ENCODE measurements at regions not wholly inside any gene's neighbourhood (a gene's known extent, or its start where the extent isn't known, plus 50 kb on each side); places are given as distances from the start of the nearest gene placed in this dataset.

- DNase-seq (ENCODE audit: low spot score) (no peak), ATAC-seq (no peak)
- no peak overlapping the region for H3K4me2 ChIP-seq
- H3K4me3 ChIP-seq, result no peak overlapping the region
- Mint-ChIP-seq H3K4me3 (no peak overlapping the region), H3K36me3 (ENCODE audit: low read depth) (no peaks in the 10 kb centered on the region), H3K27ac (no peak overlapping the region), H3K4me1 (no peaks in the 10 kb centered on the region), H3K9me3 (no peaks in the 10 kb centered on the region), H3K27me3 (ENCODE audit: insufficient read depth, low read depth, poor library complexity) (no peaks in the 10 kb centered on the region)
- no peaks in the 10 kb centered on the region for H3K27me3 ChIP-seq (ENCODE audit: insufficient read depth)
- no peaks in the 10 kb centered on the region for H4K20me1 ChIP-seq (replicated peaks; ENCODE audit: insufficient read depth)
- H3K9me2 ChIP-seq (ENCODE audit: insufficient read depth), result peaks cover 12% of the 10 kb centered on the region
- H3F3A ChIP-seq (replicated peaks; ENCODE audit: low read depth), result no peaks in the 10 kb centered on the region
- TF ChIP-seq JUNB (IDR thresholded peaks at IDR 0.05; ENCODE audit: unreplicated experiment) (no peak), CREB1 (CRISPR knock-in tag; IDR thresholded peaks at IDR 0.05; ENCODE audit: low read depth) (no peak), EZH2 (IDR thresholded peaks at IDR 0.05; ENCODE audit: low read depth, unreplicated experiment) (no peak), EZH2phosphoT487 (IDR thresholded peaks at IDR 0.05; ENCODE audit: unreplicated experiment) (no peak), NANOG (IDR thresholded peaks at IDR 0.05; ENCODE audit: borderline replicate concordance) (no peak), STAT1 (IDR thresholded peaks at IDR 0.05; ENCODE audit: unreplicated experiment) (no peak), CTCF (conservative IDR thresholded peaks at IDR 0.05; ENCODE audit: low read depth in 2 of 2) (no peak), POLR2AphosphoS5 (IDR thresholded peaks at IDR 0.05; ENCODE audit: low read depth) (no peak)
- H3K27ac ChIP-seq (ENCODE audit: low read depth), result no peak overlapping the region
- no peak overlapping the region for H2AFZ ChIP-seq
- H3K36me3 ChIP-seq (ENCODE audit: insufficient read depth), result no peaks in the 10 kb centered on the region
- no peaks in the 10 kb centered on the region for H3K79me2 ChIP-seq (replicated peaks; ENCODE audit: insufficient read depth)
- H3K4me1 ChIP-seq (ENCODE audit: insufficient read depth), result no peaks in the 10 kb centered on the region
These were observed 449.3 kb downstream of the KCNJ2 start for GRCh38 chr17:70618641-70619040.

- Mint-ChIP-seq H3K27me3 (ENCODE audit: insufficient read depth, low read depth, poor library complexity) (no peaks in the 10 kb centered on the region), H3K9me3 (no peaks in the 10 kb centered on the region), H3K4me3 (no peak overlapping the region), H3K36me3 (ENCODE audit: low read depth) (no peaks in the 10 kb centered on the region), H3K4me1 (no peaks in the 10 kb centered on the region), H3K27ac (no peak overlapping the region)
- peaks cover 20% of the 10 kb centered on the region for H3K9me2 ChIP-seq (ENCODE audit: insufficient read depth)
- H3K4me2 ChIP-seq, result no peak overlapping the region
- TF ChIP-seq ZNF331 (CRISPR knock-in tag; IDR thresholded peaks at IDR 0.05; ENCODE audit: low read depth) (no peak), STAT1 (IDR thresholded peaks at IDR 0.05; ENCODE audit: unreplicated experiment) (no peak), ETS1 (IDR thresholded peaks at IDR 0.05) (no peak), NANOG (IDR thresholded peaks at IDR 0.05; ENCODE audit: borderline replicate concordance) (no peak), POLR2AphosphoS5 (IDR thresholded peaks at IDR 0.05; ENCODE audit: low read depth) (no peak), ZNF462 (CRISPR knock-in tag; IDR thresholded peaks at IDR 0.05) (no peak), EZH2 (IDR thresholded peaks at IDR 0.05; ENCODE audit: low read depth, unreplicated experiment) (no peak), JUNB (IDR thresholded peaks at IDR 0.05; ENCODE audit: unreplicated experiment) (no peak), CREB1 (CRISPR knock-in tag; IDR thresholded peaks at IDR 0.05; ENCODE audit: low read depth) (no peak), ZNF114 (CRISPR knock-in tag; IDR thresholded peaks at IDR 0.05) (no peak)
- H3K4me3 ChIP-seq, result no peak overlapping the region
- no peak overlapping the region for H3K27ac ChIP-seq (ENCODE audit: low read depth)
- no peak overlapping the region for H2AFZ ChIP-seq
- H3K36me3 ChIP-seq (ENCODE audit: insufficient read depth), result no peaks in the 10 kb centered on the region
- DNase-seq (ENCODE audit: low spot score) (no peak), ATAC-seq (no peak)
- no peaks in the 10 kb centered on the region for H3K27me3 ChIP-seq (ENCODE audit: insufficient read depth)
- no peaks in the 10 kb centered on the region for H3K79me2 ChIP-seq (replicated peaks; ENCODE audit: insufficient read depth)
- no peaks in the 10 kb centered on the region for H3K4me1 ChIP-seq (ENCODE audit: insufficient read depth)
- H3F3A ChIP-seq (replicated peaks; ENCODE audit: low read depth), result no peaks in the 10 kb centered on the region
- no peaks in the 10 kb centered on the region for H4K20me1 ChIP-seq (replicated peaks; ENCODE audit: insufficient read depth)
These were observed 452.2 kb downstream of the KCNJ2 start for GRCh38 chr17:70621566-70621965.

Data from GM23338 (cell line).